ENCODE measurements at regions not wholly inside any gene's neighbourhood (a gene's known extent, or its start where the extent isn't known, plus 50 kb on each side); places are given as distances from the start of the nearest gene placed in this dataset.
"Not testable (repeated sequence)": the region's sequence is repeated elsewhere in the genome, so short reads cannot be mapped to it uniquely, and the experiment has no call there.

DNA sequence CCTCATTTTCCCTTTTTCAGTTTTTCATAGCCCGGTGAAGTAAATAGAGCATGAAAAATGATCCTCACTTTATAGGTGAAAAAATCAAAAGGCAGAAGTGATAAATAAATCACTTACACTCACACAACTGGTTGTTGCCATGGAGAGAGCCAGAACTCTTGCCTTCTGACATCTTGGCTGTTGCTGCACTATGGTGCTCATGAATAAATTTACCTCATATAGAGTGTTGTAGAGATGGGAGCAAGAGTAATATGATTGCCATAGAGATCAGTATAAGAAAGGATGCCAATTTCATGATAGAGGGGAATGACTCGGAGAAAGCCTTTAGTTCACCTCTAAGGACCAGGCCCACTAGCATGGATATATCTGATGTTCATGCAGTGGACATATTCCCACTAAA, 82.5 kb upstream of the TMEM178A start:
- no peaks in the 10 kb centered on the region for H3K36me3 ChIP-seq (replicated peaks in 1 of 2; ENCODE audit: control insufficient read depth in 2 of 2, insufficient read depth in 2 of 2, low read length in 2 of 2)
- no peak overlapping the region for H3K4ac ChIP-seq (ENCODE audit: low read length)
- H3K23ac ChIP-seq (ENCODE audit: low read depth, low read length, poor library complexity) = no peak overlapping the region
- H3K79me1 ChIP-seq (ENCODE audit: low read depth, low read length) = no peaks in the 10 kb centered on the region
- H3K14ac ChIP-seq (ENCODE audit: low read length) = no peak overlapping the region
- H2BK120ac ChIP-seq (ENCODE audit: low read depth, low read length) = no peak overlapping the region
- no peak overlapping the region for H4K91ac ChIP-seq (ENCODE audit: low read depth, low read length, poor library complexity)
- H2BK15ac ChIP-seq (ENCODE audit: low read length) = no peak overlapping the region
- H2AFZ ChIP-seq (ENCODE audit: low read length) = no peak overlapping the region
- H2AK5ac ChIP-seq (ENCODE audit: low read depth, low read length) = no peak overlapping the region
- H3K9ac ChIP-seq (ENCODE audit: low read depth, low read length, poor library complexity) = no peak overlapping the region
- no peak overlapping the region for H3K4me2 ChIP-seq (ENCODE audit: insufficient read depth, low read length, poor library complexity, severe bottlenecking)
- no peak overlapping the region for H3K27ac ChIP-seq (replicated peaks; ENCODE audit: low read length)
- H3K9me3 ChIP-seq (replicated peaks in 1 of 2; ENCODE audit: control insufficient read depth in 2 of 2, insufficient read depth in 1 of 2, low read depth in 1 of 2, low read length in 2 of 2) = peaks cover 3 to 52% of the 10 kb centered on the region in 2 donors
- no CpG with 5 or more reads among the region's 2 CpGs for WGBS, 2 donors (ENCODE audit: extremely low coverage in 2 of 2, insufficient read length in 2 of 2, insufficient replicate concordance in 1 of 2)
- no peak overlapping the region for H2BK5ac ChIP-seq (ENCODE audit: low read length)
- no peaks in the 10 kb centered on the region for H3K27me3 ChIP-seq (ENCODE audit: control insufficient read depth in 3 of 3, insufficient read depth in 3 of 3, low read depth in 1 of 3, low read length in 3 of 3)
- DNase-seq (ENCODE audit: low spot score) = no peak
- no peak overlapping the region for H2BK12ac ChIP-seq (ENCODE audit: low read length)
- no peak overlapping the region for H3K4me3 ChIP-seq (ENCODE audit: low read length in 2 of 2)
- no peak overlapping the region for H3K18ac ChIP-seq (ENCODE audit: low read length)
- no peak overlapping the region for H4K8ac ChIP-seq (ENCODE audit: low read depth, low read length)
- H3K4me1 ChIP-seq (ENCODE audit: control insufficient read depth in 2 of 2, insufficient read depth in 1 of 2, low read depth in 1 of 2, low read length in 2 of 2) = no peaks in the 10 kb centered on the region

GRCh38 chr2:39583781-39584180, 81.9 kb upstream of the TMEM178A start:
- Histone ChIP-seq H3K27ac (replicated peaks; ENCODE audit: low read length) (no peak overlapping the region), H3K23ac (ENCODE audit: low read depth, low read length, poor library complexity) (no peak overlapping the region), H4K8ac (ENCODE audit: low read depth, low read length) (no peak overlapping the region), H3K9ac (ENCODE audit: low read depth, low read length, poor library complexity) (no peak overlapping the region), H2BK5ac (ENCODE audit: low read length) (no peak overlapping the region), H3K14ac (ENCODE audit: low read length) (no peak overlapping the region), H3K4me2 (ENCODE audit: insufficient read depth, low read length, poor library complexity, severe bottlenecking) (no peak overlapping the region), H3K9me3 (replicated peaks in 1 of 2; ENCODE audit: control insufficient read depth in 2 of 2, insufficient read depth in 1 of 2, low read depth in 1 of 2, low read length in 2 of 2) (peaks cover 5 to 54% of the 10 kb centered on the region in 2 donors), H3K27me3 (ENCODE audit: control insufficient read depth in 3 of 3, insufficient read depth in 3 of 3, low read depth in 1 of 3, low read length in 3 of 3) (no peaks in the 10 kb centered on the region), H3K36me3 (replicated peaks in 1 of 2; ENCODE audit: control insufficient read depth in 2 of 2, insufficient read depth in 2 of 2, low read length in 2 of 2) (no peaks in the 10 kb centered on the region), H3K4me3 (ENCODE audit: low read length in 2 of 2) (no peak overlapping the region), H2BK120ac (ENCODE audit: low read depth, low read length) (no peak overlapping the region), H2BK15ac (ENCODE audit: low read length) (no peak overlapping the region), H3K18ac (ENCODE audit: low read length) (no peak overlapping the region), H3K4me1 (ENCODE audit: control insufficient read depth in 2 of 2, insufficient read depth in 1 of 2, low read depth in 1 of 2, low read length in 2 of 2) (no peaks in the 10 kb centered on the region), H2AK5ac (ENCODE audit: low read depth, low read length) (no peak overlapping the region), H3K4ac (ENCODE audit: low read length) (no peak overlapping the region), H4K91ac (ENCODE audit: low read depth, low read length, poor library complexity) (no peak overlapping the region), H3K79me1 (ENCODE audit: low read depth, low read length) (no peaks in the 10 kb centered on the region), H2BK12ac (ENCODE audit: low read length) (no peak overlapping the region), H2AFZ (ENCODE audit: low read length) (no peak overlapping the region)
- no peak for DNase-seq (ENCODE audit: low spot score)
- no CpG with 5 or more reads among the region's 6 CpGs for WGBS, 2 donors (ENCODE audit: extremely low coverage in 2 of 2, insufficient read length in 2 of 2, insufficient replicate concordance in 1 of 2)

DNA sequence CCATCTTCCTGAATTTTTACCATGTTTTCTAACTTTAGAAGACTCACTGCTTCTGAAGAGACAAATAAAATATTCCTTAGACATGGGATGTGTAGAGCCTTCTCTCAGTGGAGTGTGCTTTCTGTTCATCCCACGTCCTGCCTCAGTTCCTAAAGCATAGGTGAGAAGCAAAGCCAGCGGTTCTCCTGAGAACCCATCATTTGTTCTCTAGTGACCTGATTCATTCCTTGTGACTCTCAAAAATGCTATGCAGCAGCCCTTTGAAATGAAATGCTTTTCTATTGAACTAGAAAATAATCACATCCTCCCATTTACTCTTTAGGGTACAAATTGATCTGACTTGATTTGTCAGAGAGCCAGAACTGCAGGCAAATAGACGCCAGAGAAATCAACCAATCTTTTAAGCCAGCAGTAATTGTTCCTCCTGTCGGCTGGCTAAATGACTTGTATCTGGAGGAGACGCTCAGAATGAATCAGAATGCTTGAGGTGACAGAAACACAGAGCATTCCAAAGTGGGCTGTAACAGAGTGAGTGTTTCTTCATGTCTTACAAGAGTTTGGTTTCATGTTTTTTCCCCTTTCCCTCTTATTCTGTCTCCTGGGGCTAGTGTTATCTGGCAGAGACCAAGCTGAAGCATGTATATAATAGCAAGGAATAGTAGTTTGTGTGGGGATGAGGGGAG, 81.3 kb upstream of the TMEM178A start:
- Histone ChIP-seq H2BK120ac (ENCODE audit: low read depth, low read length) (no peak overlapping the region), H3K4me3 (ENCODE audit: low read length in 2 of 2) (no peak overlapping the region), H3K4me1 (ENCODE audit: control insufficient read depth in 2 of 2, insufficient read depth in 1 of 2, low read depth in 1 of 2, low read length in 2 of 2) (no peaks in the 10 kb centered on the region), H3K79me1 (ENCODE audit: low read depth, low read length) (no peaks in the 10 kb centered on the region), H2AFZ (ENCODE audit: low read length) (no peak overlapping the region), H3K4ac (ENCODE audit: low read length) (no peak overlapping the region), H3K14ac (ENCODE audit: low read length) (no peak overlapping the region), H2BK12ac (ENCODE audit: low read length) (no peak overlapping the region), H2AK5ac (ENCODE audit: low read depth, low read length) (no peak overlapping the region), H3K23ac (ENCODE audit: low read depth, low read length, poor library complexity) (no peak overlapping the region), H3K27ac (replicated peaks; ENCODE audit: low read length) (no peak overlapping the region), H2BK15ac (ENCODE audit: low read length) (no peak overlapping the region), H3K4me2 (ENCODE audit: insufficient read depth, low read length, poor library complexity, severe bottlenecking) (no peak overlapping the region), H3K36me3 (replicated peaks in 1 of 2; ENCODE audit: control insufficient read depth in 2 of 2, insufficient read depth in 2 of 2, low read length in 2 of 2) (no peaks in the 10 kb centered on the region), H4K91ac (ENCODE audit: low read depth, low read length, poor library complexity) (no peak overlapping the region), H3K27me3 (ENCODE audit: control insufficient read depth in 3 of 3, insufficient read depth in 3 of 3, low read depth in 1 of 3, low read length in 3 of 3) (no peaks in the 10 kb centered on the region), H3K18ac (ENCODE audit: low read length) (no peak overlapping the region), H3K9ac (ENCODE audit: low read depth, low read length, poor library complexity) (no peak overlapping the region), H4K8ac (ENCODE audit: low read depth, low read length) (no peak overlapping the region), H2BK5ac (ENCODE audit: low read length) (no peak overlapping the region), H3K9me3 (replicated peaks in 1 of 2; ENCODE audit: control insufficient read depth in 2 of 2, insufficient read depth in 1 of 2, low read depth in 1 of 2, low read length in 2 of 2) (peaks cover 5 to 54% of the 10 kb centered on the region in 2 donors)
- WGBS, 2 donors (ENCODE audit: extremely low coverage in 2 of 2, insufficient read length in 2 of 2, insufficient replicate concordance in 1 of 2) = no CpG with 5 or more reads among the region's 5 CpGs
- no peak for DNase-seq (ENCODE audit: low spot score)

DNA sequence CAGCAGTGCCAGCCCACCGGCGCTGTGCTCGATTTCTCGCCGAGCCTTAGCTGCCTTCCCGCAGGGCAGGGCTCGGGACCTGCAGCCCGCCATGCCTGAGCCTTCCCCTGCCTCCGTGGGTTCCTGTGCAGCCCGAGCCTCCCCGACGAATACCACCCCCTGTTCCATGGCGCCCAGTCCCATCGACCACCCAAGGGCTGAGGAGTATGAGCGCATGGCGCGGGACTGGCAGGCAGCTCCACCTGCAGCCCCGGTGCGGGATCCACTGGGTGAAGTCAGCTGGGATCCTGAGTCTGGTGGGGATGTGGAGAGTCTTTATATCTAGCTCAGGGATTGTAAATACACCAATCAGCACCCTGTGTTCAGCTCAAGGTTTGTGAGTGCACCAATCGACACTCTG, 80.2 kb upstream of the TMEM178A start:
- not testable (repeated sequence) for DNase-seq (ENCODE audit: low spot score); H4K91ac ChIP-seq (ENCODE audit: low read depth, low read length, poor library complexity); H3K23ac ChIP-seq (ENCODE audit: low read depth, low read length, poor library complexity); H3K27ac ChIP-seq (replicated peaks; ENCODE audit: low read length); H3K4me2 ChIP-seq (ENCODE audit: insufficient read depth, low read length, poor library complexity, severe bottlenecking); H3K4ac ChIP-seq (ENCODE audit: low read length); H2AK5ac ChIP-seq (ENCODE audit: low read depth, low read length); H2BK12ac ChIP-seq (ENCODE audit: low read length); H3K14ac ChIP-seq (ENCODE audit: low read length); H3K36me3 ChIP-seq (replicated peaks in 1 of 2; ENCODE audit: control insufficient read depth in 2 of 2, insufficient read depth in 2 of 2, low read length in 2 of 2); H3K27me3 ChIP-seq (ENCODE audit: control insufficient read depth in 3 of 3, insufficient read depth in 3 of 3, low read depth in 1 of 3, low read length in 3 of 3); H2BK15ac ChIP-seq (ENCODE audit: low read length); H3K9ac ChIP-seq (ENCODE audit: low read depth, low read length, poor library complexity); H3K18ac ChIP-seq (ENCODE audit: low read length); H2BK5ac ChIP-seq (ENCODE audit: low read length); H3K4me3 ChIP-seq (ENCODE audit: low read length in 2 of 2); H4K8ac ChIP-seq (ENCODE audit: low read depth, low read length); H2BK120ac ChIP-seq (ENCODE audit: low read depth, low read length); H3K4me1 ChIP-seq (ENCODE audit: control insufficient read depth in 2 of 2, insufficient read depth in 1 of 2, low read depth in 1 of 2, low read length in 2 of 2); H3K79me1 ChIP-seq (ENCODE audit: low read depth, low read length); H2AFZ ChIP-seq (ENCODE audit: low read length)
- peaks cover 5 to 49% of the 10 kb centered on the region in 2 donors for H3K9me3 ChIP-seq (replicated peaks in 1 of 2; ENCODE audit: control insufficient read depth in 2 of 2, insufficient read depth in 1 of 2, low read depth in 1 of 2, low read length in 2 of 2)
- WGBS, 2 donors (ENCODE audit: extremely low coverage in 2 of 2, insufficient read length in 2 of 2, insufficient replicate concordance in 1 of 2) = no CpG with 5 or more reads among the region's 20 CpGs
